Mucosa of rectum (tissue), 2 donors: ENCODE measurements at regions not wholly inside any gene's neighbourhood (a gene's known extent, or its start where the extent isn't known, plus 50 kb on each side); places are given as distances from the start of the nearest gene placed in this dataset.
"Not testable (repeated sequence)": the region's sequence is repeated elsewhere in the genome, so short reads cannot be mapped to it uniquely, and the experiment has no call there.

Source experiments
- H3K27ac ChIP-seq, 2 donors: one replicate each; pipeline ENCODE4 v1.7.0; 2013; ENCODE audit warnings: inconsistent platforms in 2 of 2, low read depth in 2 of 2, low read length in 2 of 2
- H3K27me3 ChIP-seq, 2 donors: one replicate each; pipeline ENCODE4 v1.7.0; 2013; ENCODE audit warnings: low read length in 2 of 2; ENCODE audit not compliant: control insufficient read depth in 2 of 2, insufficient read depth in 2 of 2
- H3K36me3 ChIP-seq, 2 donors: one replicate each; pipeline ENCODE4 v1.7.0; 2013; ENCODE audit warnings: low read length in 2 of 2; ENCODE audit not compliant: control insufficient read depth in 2 of 2, insufficient read depth in 2 of 2
- H3K4me1 ChIP-seq, 2 donors: one replicate each; pipeline ENCODE4 v1.7.0; 2013; ENCODE audit warnings: low read length in 2 of 2, mild to moderate bottlenecking in 1 of 2; ENCODE audit not compliant: control insufficient read depth in 2 of 2, insufficient read depth in 2 of 2
- H3K4me3 ChIP-seq, 2 donors: one replicate each; pipeline ENCODE4 v1.7.0; 2013; ENCODE audit warnings: low read length in 2 of 2
- H3K9ac ChIP-seq, 2 donors: one replicate each; pipeline ENCODE4 v1.7.0; 2013; ENCODE audit warnings: low read length in 2 of 2, low read depth in 1 of 2, mild to moderate bottlenecking in 1 of 2
- H3K9me3 ChIP-seq, 2 donors: one replicate each; pipeline ENCODE4 v1.7.0; 2013; ENCODE audit warnings: low read length in 2 of 2; ENCODE audit not compliant: control insufficient read depth in 2 of 2
- donor health status: healthy.
- donor health status: Normal muscosa, but diverticular disease.

GRCh38 chr4:131566026-131566425 lies 1583.1 kb upstream of the PCDH10 start:
- Histone ChIP-seq H3K4me1 (no peaks in the 10 kb centered on the region), H3K36me3 (no peaks in the 10 kb centered on the region), H3K27me3 (no peaks in the 10 kb centered on the region), H3K9me3 (peaks cover 0 to 2% of the 10 kb centered on the region in 2 donors), H3K4me3 (no peak overlapping the region), H3K27ac (no peak overlapping the region), H3K9ac (no peak overlapping the region)

GRCh38 chr4:131584587-131584986 lies 1564.5 kb upstream of the PCDH10 start:
- Histone ChIP-seq H3K27ac (no peak overlapping the region), H3K9ac (no peak overlapping the region), H3K27me3 (no peaks in the 10 kb centered on the region), H3K4me1 (no peaks in the 10 kb centered on the region), H3K36me3 (no peaks in the 10 kb centered on the region), H3K9me3 (no peaks in the 10 kb centered on the region), H3K4me3 (no peak overlapping the region)

- H3K27ac ChIP-seq: no peak overlapping the region
- no peaks in the 10 kb centered on the region for H3K9me3 ChIP-seq
- H3K27me3 ChIP-seq: no peaks in the 10 kb centered on the region
- H3K9ac ChIP-seq: no peak overlapping the region
- H3K36me3 ChIP-seq: no peaks in the 10 kb centered on the region
- H3K4me3 ChIP-seq: no peak overlapping the region
- no peaks in the 10 kb centered on the region for H3K4me1 ChIP-seq
Observed at GRCh38 chr4:131595140-131595539, 1554.0 kb upstream of the PCDH10 start.

GRCh38 chr4:131603705-131604104 lies 1545.4 kb upstream of the PCDH10 start:
- no peak overlapping the region for H3K4me3 ChIP-seq
- no peaks in the 10 kb centered on the region for H3K36me3 ChIP-seq
- H3K9me3 ChIP-seq: no peaks in the 10 kb centered on the region
- no peaks in the 10 kb centered on the region for H3K4me1 ChIP-seq
- no peaks in the 10 kb centered on the region for H3K27me3 ChIP-seq
- no peak overlapping the region for H3K9ac ChIP-seq
- H3K27ac ChIP-seq: no peak overlapping the region

- Histone ChIP-seq H3K27me3 (no peaks in the 10 kb centered on the region), H3K4me1 (no peaks in the 10 kb centered on the region), H3K9me3 (no peaks in the 10 kb centered on the region), H3K27ac (no peak overlapping the region), H3K36me3 (no peaks in the 10 kb centered on the region), H3K9ac (no peak overlapping the region), H3K4me3 (no peak overlapping the region)
Observed at GRCh38 chr4:131609039-131609438, 1540.1 kb upstream of the PCDH10 start.

GRCh38 chr4:131610517-131610916 lies 1538.6 kb upstream of the PCDH10 start:
- H3K4me3 ChIP-seq, H3K9me3 ChIP-seq: not testable (repeated sequence)

GRCh38 chr4:131613086-131613823 lies 1535.8 kb upstream of the PCDH10 start:
- Histone ChIP-seq H3K36me3 (no peaks in the 10 kb centered on the region), H3K4me1 (no peaks in the 10 kb centered on the region), H3K27me3 (no peaks in the 10 kb centered on the region), H3K4me3 (no peak overlapping the region), H3K9me3 (no peaks in the 10 kb centered on the region), H3K27ac (no peak overlapping the region), H3K9ac (no peak overlapping the region)

More at GRCh38 chr4:131610517-131610916, 1538.6 kb upstream of the PCDH10 start:
- H3K36me3 ChIP-seq, H3K27ac ChIP-seq, H3K9ac ChIP-seq, H3K4me1 ChIP-seq, H3K27me3 ChIP-seq: not testable (repeated sequence)

GRCh38 chr4:131613824-131614216 lies 1535.3 kb upstream of the PCDH10 start:
- Histone ChIP-seq H3K27ac (no peak overlapping the region), H3K27me3 (no peaks in the 10 kb centered on the region), H3K9ac (no peak overlapping the region), H3K9me3 (no peaks in the 10 kb centered on the region), H3K4me1 (no peaks in the 10 kb centered on the region), H3K36me3 (no peaks in the 10 kb centered on the region), H3K4me3 (no peak overlapping the region)

- H3K27ac ChIP-seq: no peak overlapping the region
- no peak overlapping the region for H3K4me3 ChIP-seq
- H3K4me1 ChIP-seq: no peaks in the 10 kb centered on the region
- no peaks in the 10 kb centered on the region for H3K36me3 ChIP-seq
- peaks cover 3 to 7% of the 10 kb centered on the region in 2 donors for H3K9me3 ChIP-seq
- no peak overlapping the region for H3K9ac ChIP-seq
- H3K27me3 ChIP-seq: no peaks in the 10 kb centered on the region
Observed at GRCh38 chr4:131632877-131633276, 1516.2 kb upstream of the PCDH10 start.

GRCh38 chr4:131635191-131635590 lies 1513.9 kb upstream of the PCDH10 start:
- H3K36me3 ChIP-seq: no peaks in the 10 kb centered on the region
- H3K4me1 ChIP-seq: no peaks in the 10 kb centered on the region
- H3K9me3 ChIP-seq: peaks cover 3 to 7% of the 10 kb centered on the region in 2 donors

More at GRCh38 chr4:131635191-131635590, 1513.9 kb upstream of the PCDH10 start:
- Histone ChIP-seq H3K4me3 (no peak overlapping the region), H3K9ac (no peak overlapping the region), H3K27ac (no peak overlapping the region), H3K27me3 (no peaks in the 10 kb centered on the region)
